Non-pigmented ciliary epithelial cell (primary cell): ENCODE measurements at regions not wholly inside any gene's neighbourhood (a gene's known extent, or its start where the extent isn't known, plus 50 kb on each side); places are given as distances from the start of the nearest gene placed in this dataset.

Source experiments
- DNase-seq: peaks from one replicate; pipeline ENCODE4 v3.0.0-alpha.2; 2010; ENCODE audit warnings: low read depth

- DNase-seq: no peak
Measured at GRCh38 chr19:30784850-30785457, 412.8 kb downstream of the ZNF536 start.

DNA sequence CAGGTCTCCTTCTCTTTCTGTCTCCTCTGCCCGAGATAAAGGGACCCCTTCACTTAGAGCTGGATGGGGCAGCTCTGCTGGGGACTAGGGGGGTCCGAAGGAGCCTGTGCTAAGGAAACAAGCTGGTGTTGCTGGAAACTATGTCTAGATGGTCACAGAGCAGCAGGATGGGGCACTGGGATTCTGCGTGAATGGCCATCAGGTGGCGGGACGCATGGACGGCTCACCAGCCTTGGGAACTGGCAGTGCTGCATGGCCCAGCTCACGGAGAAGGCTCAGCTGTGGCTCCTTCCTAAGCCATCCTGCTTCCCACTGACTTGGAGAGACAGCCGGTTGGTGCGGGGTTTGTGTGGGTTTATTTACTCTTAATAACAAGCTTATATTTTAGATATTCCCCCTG lies 411.8 kb downstream of the ZNF536 start:
- no peak for DNase-seq

DNA sequence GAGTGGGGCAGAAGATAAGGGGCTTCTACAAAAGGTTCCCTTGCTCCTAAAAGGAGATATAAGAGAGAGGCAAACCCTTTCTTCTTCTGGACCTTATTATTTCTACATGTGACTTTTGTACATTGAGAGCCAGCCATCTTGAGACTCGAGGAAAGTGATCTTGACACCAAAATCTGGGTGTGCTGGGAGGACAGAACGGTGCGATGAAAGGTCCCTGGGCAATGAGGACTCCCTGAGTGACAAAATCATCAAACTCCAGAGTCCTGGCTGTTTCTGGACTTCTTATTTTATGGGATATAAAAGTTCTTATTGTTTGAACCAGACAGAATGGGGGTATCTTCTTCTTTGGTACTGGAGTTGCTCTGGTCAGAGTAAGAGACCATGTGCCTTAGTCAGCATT lies 411.0 kb downstream of the ZNF536 start:
- DNase-seq: no peak

GRCh38 chr19:30781519-30781918 lies 409.3 kb downstream of the ZNF536 start:
- DNase-seq: no peak

DNA sequence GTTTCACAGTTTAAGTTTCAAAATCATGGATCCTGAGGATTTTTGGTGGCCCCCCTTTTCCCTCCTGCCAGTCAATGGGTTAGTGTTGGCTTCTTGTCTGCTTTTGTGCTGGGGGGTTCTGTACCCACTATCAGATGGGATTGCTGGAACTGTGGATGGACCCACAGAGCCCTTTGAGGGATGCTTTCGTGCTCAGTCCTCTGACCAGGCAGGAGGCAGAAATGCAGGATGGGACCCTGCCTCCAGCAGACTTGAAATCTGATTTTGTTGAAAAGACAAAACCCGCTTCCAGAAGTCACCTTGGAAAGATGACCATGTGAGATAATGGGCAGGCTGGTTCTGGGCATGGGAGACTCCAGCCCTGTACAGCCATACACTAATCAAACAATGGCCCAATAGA lies 408.9 kb downstream of the ZNF536 start:
- no peak for DNase-seq

- no peak for DNase-seq
Measured at GRCh38 chr19:30780456-30780855, 408.3 kb downstream of the ZNF536 start.

DNA sequence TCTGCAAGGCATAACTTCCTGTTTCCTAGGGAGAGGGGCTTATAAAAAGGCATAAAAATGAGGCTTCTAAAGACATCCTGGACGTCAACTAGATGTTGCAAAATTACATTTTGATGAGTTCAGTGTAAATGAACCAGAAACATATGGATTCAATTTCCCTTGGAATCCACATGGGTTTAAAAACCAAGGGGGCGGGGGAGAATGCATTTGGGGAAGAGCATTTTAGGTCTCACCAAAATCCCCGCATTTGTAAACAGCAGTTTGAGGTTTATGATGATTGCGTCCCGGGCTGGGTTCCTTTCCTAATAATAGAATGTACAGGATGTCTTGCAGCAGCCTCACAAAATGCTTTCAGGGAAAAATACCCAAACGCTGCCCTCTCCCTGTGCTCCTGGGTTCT lies 407.8 kb downstream of the ZNF536 start:
- no peak for DNase-seq

DNA sequence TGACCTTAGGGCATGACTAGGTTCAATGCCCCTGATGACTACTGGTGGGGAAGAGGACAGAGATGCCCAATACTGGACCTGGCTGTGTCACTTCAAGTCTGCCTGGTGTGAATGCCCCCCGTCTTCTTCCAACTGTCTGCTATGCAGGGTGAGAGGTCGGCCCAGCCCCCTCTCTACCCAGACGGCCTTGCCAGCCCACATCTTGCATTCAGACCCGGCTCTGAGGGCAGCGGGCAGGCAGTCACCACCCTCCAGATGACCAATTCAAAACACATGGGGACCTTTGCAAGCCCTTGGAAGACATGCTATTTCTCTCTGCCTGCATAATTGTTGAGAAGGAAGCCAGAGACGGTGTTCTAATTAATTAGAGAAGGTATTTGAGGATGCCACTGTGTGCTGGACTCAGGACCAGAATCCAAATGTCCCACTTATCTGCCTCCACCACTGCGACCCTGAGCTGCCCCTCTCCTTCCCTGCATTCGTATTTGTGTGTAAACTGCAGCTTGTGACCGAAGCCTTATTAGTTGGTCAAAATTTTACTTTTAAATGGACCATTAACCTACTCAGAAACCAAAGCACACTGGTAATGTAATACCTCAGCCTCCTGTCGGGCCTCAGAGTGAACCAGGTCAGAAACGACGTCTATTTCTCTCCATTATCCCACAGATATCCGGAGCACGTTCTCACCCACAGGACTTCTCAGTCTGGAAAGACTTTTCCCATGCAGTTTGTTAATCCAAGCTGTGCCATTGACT lies 407.0 kb downstream of the ZNF536 start:
- DNase-seq: no peak

DNA sequence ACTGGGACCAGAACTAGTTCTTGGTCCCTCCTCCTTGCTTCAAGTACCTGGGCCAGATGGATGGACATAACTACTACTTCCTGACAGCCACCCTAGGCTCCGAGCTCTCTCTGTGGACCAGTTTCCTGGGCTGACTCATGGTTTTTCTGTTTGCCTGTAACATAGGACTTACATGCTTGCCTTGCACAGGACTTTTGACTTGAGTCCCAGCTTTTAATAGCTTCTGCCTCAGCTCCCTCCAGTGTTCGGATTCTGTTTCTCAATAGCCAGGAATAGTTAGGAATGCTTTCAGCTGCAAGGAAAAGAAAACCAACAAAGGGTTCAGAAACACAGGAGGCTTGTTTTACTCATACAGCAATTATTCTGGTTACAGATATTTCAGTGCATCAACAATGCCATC lies 405.9 kb downstream of the ZNF536 start:
- DNase-seq: no peak

DNA sequence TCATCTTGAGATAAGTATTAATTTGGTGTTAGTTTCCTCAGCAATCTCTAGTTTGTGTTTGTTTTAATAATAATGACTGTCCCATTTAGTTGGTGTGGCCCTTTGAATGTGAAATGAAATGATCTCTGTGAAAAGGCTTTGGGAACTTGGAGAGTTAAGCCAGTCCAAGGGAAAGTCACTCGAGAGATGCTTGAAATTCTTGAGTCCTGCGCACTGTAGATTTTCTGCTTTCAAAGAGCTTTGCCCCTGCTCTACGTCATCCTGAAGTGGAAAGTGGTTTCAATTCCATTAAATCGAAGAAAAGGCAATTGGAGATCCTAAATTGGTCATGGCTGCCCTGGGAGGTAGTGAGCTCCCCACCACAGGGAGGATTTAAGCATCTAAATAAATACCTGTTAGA lies 403.8 kb downstream of the ZNF536 start:
- DNase-seq: no peak

DNA sequence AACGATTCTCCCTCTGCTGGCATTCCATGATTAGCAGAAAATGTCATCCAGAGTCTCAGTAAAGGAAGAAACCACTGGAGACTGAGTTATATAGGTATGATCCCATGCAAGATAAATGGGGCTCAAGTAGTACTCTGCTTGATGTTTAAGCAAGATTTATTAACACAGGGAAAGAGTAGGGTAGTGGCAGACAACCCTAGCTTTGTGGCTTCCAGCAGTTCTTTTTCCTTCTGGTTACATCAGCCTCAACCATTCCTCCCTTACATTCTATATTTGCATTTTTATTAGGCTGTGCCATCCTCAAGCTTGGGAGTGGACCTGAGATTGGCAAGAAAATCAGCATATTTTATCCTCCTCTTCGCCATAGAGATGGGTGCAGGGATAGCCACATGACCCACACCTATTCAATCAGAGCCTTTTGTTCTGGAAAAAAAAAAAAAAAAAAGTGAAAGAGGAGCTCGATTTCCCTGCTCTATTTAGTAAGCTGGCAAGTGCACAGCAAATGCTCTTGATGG lies 402.1 kb downstream of the ZNF536 start:
- DNase-seq: no peak

DNA sequence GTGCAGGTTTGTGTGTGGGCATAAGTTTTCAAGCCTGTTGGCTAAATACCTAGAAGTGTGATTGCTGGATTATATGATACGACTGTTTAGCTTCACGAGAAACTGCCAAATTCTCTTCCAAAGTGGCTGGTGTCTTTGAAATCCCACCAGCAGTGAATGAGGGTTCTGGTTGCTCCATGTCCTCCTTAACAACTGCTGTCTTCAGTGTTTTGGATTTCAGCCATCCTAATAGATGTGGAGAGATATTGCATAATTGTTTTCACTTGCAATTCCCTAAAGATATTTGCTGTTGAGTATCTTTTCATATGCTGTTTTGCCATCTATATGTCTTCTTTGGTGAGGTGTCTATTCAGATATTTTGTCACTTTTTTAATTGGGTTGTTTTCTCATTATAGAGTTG lies 390.5 kb downstream of the ZNF536 start:
- no peak for DNase-seq

GRCh38 chr19:30760014-30760413 lies 387.8 kb downstream of the ZNF536 start:
- DNase-seq: no peak

DNA sequence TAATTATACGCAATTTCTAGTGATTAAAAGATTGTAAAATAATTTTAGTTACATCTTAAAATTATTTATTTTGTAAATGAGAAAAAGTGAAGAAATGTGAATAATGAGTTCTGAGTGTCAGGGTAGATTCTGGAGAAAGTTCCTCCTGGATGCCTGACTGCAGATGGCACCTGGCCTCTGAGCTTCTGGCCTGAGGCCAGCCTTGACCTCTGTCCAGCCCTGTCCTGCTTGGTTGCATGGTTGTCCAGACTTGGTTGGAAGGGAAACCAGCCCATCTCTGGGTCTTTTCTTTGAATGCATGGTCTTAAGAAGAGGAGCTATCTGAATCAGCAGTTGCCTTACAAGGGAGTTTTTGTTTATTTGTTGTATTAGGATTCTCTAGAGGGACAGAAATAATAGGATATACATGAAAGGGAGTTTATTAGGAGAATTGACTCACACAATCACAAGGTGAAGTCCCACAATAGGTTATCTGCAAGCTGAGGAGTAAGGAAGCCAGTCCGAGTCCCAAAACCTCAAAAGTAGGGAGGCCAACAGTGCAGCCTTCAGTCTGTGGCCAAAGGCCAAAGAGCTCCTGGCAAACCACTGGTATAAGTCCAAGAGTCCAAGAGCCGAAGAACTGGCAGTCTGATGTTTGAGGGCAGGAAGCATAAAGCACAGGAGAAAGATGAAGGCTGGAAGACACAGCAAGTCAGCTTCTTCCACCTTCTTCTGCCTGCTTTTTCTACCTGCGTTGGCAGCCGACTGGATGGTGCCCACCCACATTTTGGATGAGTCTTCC lies 385.8 kb downstream of the ZNF536 start:
- DNase-seq: no peak

DNA sequence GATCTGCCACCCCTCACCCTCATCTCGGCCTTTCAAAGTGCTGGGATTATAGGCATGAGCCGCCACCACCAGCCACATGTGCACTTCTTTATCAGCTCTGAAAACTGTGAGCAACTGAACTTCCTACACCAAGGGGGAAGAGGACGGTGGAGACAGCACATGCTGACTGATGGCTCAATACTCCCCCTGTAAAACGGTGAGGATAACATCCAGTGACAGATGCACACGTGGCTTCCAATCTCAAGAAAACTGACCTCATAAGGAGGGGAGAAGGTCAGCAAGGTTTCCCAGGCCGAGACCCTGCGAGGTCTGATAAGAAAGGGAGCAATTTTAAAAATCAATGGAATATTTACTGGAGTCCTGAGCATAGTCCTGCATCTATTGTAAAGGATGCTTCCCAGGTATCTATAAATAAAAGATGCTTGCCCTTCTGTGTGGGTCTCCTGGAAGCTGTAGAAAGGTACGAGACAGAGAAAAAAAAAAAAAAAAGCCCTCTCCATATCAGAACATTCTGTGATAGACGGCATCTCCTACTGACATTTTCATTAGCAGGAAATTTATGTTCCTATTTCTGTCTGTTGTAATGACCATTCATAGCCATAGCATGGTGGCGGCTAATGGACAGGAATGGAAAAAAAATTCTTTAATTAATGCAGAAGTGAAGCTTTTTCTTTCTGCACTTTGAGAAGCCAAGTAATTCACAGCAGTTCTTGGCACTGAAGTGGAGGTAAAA lies 385.1 kb downstream of the ZNF536 start:
- no peak for DNase-seq

DNA sequence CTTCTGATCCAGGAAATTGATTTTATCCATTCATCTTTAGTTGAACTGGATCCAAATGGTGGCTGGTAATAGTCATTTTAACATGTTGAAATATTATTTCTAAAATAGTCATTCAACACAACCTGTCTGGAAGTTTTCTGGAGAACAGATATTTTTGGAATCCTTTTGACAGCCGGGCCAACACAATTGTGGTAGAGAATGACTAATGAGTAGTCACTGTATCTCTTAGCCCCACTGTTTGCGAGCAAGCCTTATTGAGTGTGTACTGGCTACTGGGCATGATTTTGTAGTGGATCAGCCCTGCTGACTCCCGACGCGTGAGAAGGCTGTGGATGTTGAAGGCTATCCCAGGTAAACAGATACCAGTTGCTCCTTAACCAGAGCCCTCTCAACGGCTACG lies 383.4 kb downstream of the ZNF536 start:
- no peak for DNase-seq

GRCh38 chr19:30754162-30754561 lies 382.0 kb downstream of the ZNF536 start:
- DNase-seq: no peak

DNA sequence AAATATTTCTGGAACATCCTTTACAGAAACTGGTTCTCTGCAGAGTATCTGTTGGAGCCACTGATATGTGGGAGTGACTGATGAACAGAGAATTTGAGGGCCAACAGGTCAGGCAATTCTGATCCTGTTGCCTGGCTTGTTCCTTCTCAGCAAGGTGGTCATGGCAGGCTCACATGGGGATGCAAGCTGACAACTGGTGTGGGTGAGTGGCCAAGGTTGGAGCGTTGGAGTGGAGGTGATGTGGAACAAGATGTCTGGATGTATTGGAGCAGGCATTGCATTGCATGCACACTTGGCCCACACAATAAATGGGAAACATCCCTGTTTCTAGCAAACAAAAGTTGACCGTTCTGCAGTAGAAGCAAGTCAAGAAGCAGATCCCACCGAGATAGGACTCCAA lies 380.7 kb downstream of the ZNF536 start:
- no peak for DNase-seq

DNA sequence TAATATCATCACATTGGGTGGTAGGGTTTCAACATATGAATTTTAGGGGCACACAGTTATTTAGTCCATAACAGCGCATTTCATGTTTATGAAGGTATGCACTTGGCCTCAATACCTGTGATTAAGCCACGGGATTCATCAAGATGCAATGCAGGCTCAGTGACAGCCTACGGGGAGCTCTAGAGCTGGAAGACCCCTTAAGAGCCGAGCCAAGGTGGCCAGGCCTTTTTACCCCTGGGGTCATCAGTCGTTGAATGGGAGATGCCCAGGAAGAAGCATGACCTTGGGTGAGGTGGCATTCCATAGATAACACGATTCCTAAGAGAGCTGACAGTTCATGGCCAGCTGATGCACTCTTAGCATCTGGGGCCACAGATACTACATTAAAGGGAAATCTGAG lies 380.0 kb downstream of the ZNF536 start:
- DNase-seq: no peak

DNA sequence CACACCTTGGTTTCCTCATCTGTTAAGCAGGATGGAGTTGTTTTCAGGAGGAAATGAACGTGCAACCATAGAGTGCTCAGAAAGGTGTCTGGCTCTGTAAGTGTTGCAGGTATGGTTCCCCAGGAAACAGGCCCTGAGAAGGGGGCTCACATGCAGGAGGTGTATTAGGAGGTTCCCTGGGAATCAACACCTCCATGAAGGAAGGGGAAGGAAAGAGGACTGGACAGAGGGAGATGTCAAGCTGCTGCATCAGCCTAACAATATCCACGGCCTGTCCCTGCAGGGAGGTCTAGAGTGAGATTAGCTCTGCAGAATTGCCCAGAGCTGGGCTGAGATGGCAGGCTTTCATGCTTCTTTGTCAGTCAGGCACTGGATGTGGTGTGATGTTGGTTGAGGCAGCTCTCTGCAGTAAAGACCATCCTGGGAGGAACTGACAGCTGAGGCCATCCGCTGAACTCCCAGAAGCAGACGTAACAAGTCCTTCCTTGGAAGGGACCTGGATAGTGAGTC lies 373.3 kb downstream of the ZNF536 start:
- no peak for DNase-seq

- DNase-seq: no peak
Measured at GRCh38 chr19:30744741-30745475, 372.7 kb downstream of the ZNF536 start.
